ENCODE measurements at regions not wholly inside any gene's neighbourhood (a gene's known extent, or its start where the extent isn't known, plus 50 kb on each side); places are given as distances from the start of the nearest gene placed in this dataset.

GRCh38 chr4:8783736-8784135 lies 87.9 kb downstream of the HMX1 start:
- Histone ChIP-seq H3K4me1 (no peaks in the 10 kb centered on the region), H3K9me3 (peaks cover 0 to 8% (median 0%) of the 10 kb centered on the region in 4 donors), H3K27me3 (no peaks in the 10 kb centered on the region), H3K4me3 (no peak overlapping the region), H3K27ac (no peak overlapping the region), H3K36me3 (no peaks in the 10 kb centered on the region)
- WGBS, 2 donors: 48 to 74% methylated on average over 8 to 13 of the region's 14 CpGs
- TF ChIP-seq EP300 (IDR thresholded peaks at IDR 0.05) (no peak), POLR2A (IDR thresholded peaks at IDR 0.05) (no peak), CTCF (IDR thresholded peaks at IDR 0.05) (no peak)
- DNase-seq (ENCODE audit: low spot score in 2 of 2): no peak

GRCh38 chr4:8782135-8782534 lies 89.5 kb downstream of the HMX1 start:
- WGBS, 2 donors: 68 to 79% methylated on average over 7 to 12 of the region's 12 CpGs
- no peak overlapping the region for H3K27ac ChIP-seq
- no peak for DNase-seq (ENCODE audit: low spot score in 2 of 2)
- H3K27me3 ChIP-seq: no peaks in the 10 kb centered on the region
- no peaks in the 10 kb centered on the region for H3K4me1 ChIP-seq
- no peak overlapping the region for H3K4me3 ChIP-seq
- peaks cover 0 to 6% (median 0%) of the 10 kb centered on the region in 4 donors for H3K9me3 ChIP-seq
- H3K36me3 ChIP-seq: no peaks in the 10 kb centered on the region
- TF ChIP-seq POLR2A (IDR thresholded peaks at IDR 0.05) (no peak), EP300 (IDR thresholded peaks at IDR 0.05) (no peak)

- Histone ChIP-seq H3K36me3 (no peaks in the 10 kb centered on the region), H3K27me3 (no peaks in the 10 kb centered on the region), H3K27ac (no peak overlapping the region), H3K4me3 (no peak overlapping the region), H3K9me3 (peaks cover 0 to 11% (median 0%) of the 10 kb centered on the region in 4 donors), H3K4me1 (no peaks in the 10 kb centered on the region)
- 63 to 79% methylated on average over 3 to 6 of the region's 8 CpGs for WGBS, 2 donors
- no peak for DNase-seq (ENCODE audit: low spot score in 2 of 2)
- TF ChIP-seq CTCF (IDR thresholded peaks at IDR 0.05): no peak
- TF ChIP-seq POLR2A (IDR thresholded peaks at IDR 0.05): no peak
- no peak for TF ChIP-seq EP300 (IDR thresholded peaks at IDR 0.05)
These were observed 90.0 kb downstream of the HMX1 start for GRCh38 chr4:8781641-8782040.

GRCh38 chr4:8780596-8781368 lies 90.9 kb downstream of the HMX1 start:
- TF ChIP-seq POLR2A (IDR thresholded peaks at IDR 0.05) (no peak), CTCF (IDR thresholded peaks at IDR 0.05) (no peak), EP300 (IDR thresholded peaks at IDR 0.05) (no peak)

GRCh38 chr4:8780086-8780485 lies 91.6 kb downstream of the HMX1 start:
- Histone ChIP-seq H3K4me1 (no peaks in the 10 kb centered on the region), H3K4me3 (no peak overlapping the region), H3K36me3 (no peaks in the 10 kb centered on the region), H3K27ac (no peak overlapping the region), H3K9me3 (peaks cover 0 to 17% (median 0%) of the 10 kb centered on the region in 4 donors), H3K27me3 (no peaks in the 10 kb centered on the region)
- no peak for TF ChIP-seq POLR2A (IDR thresholded peaks at IDR 0.05)
- TF ChIP-seq CTCF (IDR thresholded peaks at IDR 0.05): no peak
- TF ChIP-seq EP300 (IDR thresholded peaks at IDR 0.05): no peak
- 71 to 74% methylated on average over 9 to 12 of the region's 13 CpGs for WGBS, 2 donors
- no peak for DNase-seq (ENCODE audit: low spot score in 2 of 2)

More at GRCh38 chr4:8780596-8781368, 90.9 kb downstream of the HMX1 start:
- H3K27me3 ChIP-seq: no peaks in the 10 kb centered on the region
- DNase-seq (ENCODE audit: low spot score in 2 of 2): no peak
- peaks cover 0 to 17% (median 0%) of the 10 kb centered on the region in 4 donors for H3K9me3 ChIP-seq
- no peaks in the 10 kb centered on the region for H3K36me3 ChIP-seq
- no peak overlapping the region for H3K4me3 ChIP-seq
- no peak overlapping the region for H3K27ac ChIP-seq
- H3K4me1 ChIP-seq: no peaks in the 10 kb centered on the region
- 64 to 70% methylated on average over 15 to 19 of the region's 19 CpGs for WGBS, 2 donors

Measured in tibial nerve (tissue), 4 donors.